Activated CD8-positive, alpha-beta T cell treated with anti-CD3 and anti-CD28 coated beads, Interleukin-2, amount 10 ng/mL, durations not matched to agents 7 days and 5 days (primary cell): ENCODE measurements at regions not wholly inside any gene's neighbourhood (a gene's known extent, or its start where the extent isn't known, plus 50 kb on each side); places are given as distances from the start of the nearest gene placed in this dataset.

ENCODE experiments used
- ATAC-seq: fragments of 150-1000 bp; cut with Tn5 transposase; one replicate; pipeline ENCODE4 v1.10.0; 2021; ENCODE audit warnings: moderate library complexity
- CTCF ChIA-PET: fragments of 350-600 bp; sonication (Branson Sonifier 250); formaldehyde crosslinking; loops from one replicate; lab custom pipeline; 2021; ENCODE audit warnings: antibody characterized with exemption; lab: Charles Lee
- POLR2A ChIA-PET: fragments of 350-600 bp; sonication (Branson Sonifier 250); formaldehyde crosslinking; loops from one replicate; lab custom pipeline; 2021; ENCODE audit warnings: antibody characterized with exemption; lab: Charles Lee
- DNase-seq: peaks from one replicate; pipeline ENCODE4 v3.0.0-alpha.2; 2020
- H3K27ac Mint-ChIP-seq: one replicate; pipeline ENCODE4 v1.8.0; 2021; ENCODE audit warnings: mild to moderate bottlenecking, mixed read lengths
- H3K27me3 Mint-ChIP-seq: one replicate; pipeline ENCODE4 v1.8.0; 2021; ENCODE audit warnings: low read depth, mixed read lengths
- H3K36me3 Mint-ChIP-seq: one replicate; pipeline ENCODE4 v1.8.0; 2021; ENCODE audit warnings: low read depth, mixed read lengths
- H3K4me1 Mint-ChIP-seq: one replicate; pipeline ENCODE4 v1.8.0; 2021; ENCODE audit warnings: low read depth, mixed read lengths
- H3K4me3 Mint-ChIP-seq: one replicate; pipeline ENCODE4 v1.8.0; 2021; ENCODE audit warnings: mild to moderate bottlenecking, mixed read lengths
- H3K9me3 Mint-ChIP-seq: one replicate; pipeline ENCODE4 v1.8.0; 2022; ENCODE audit warnings: mixed read lengths; ENCODE audit not compliant: insufficient read depth

DNA sequence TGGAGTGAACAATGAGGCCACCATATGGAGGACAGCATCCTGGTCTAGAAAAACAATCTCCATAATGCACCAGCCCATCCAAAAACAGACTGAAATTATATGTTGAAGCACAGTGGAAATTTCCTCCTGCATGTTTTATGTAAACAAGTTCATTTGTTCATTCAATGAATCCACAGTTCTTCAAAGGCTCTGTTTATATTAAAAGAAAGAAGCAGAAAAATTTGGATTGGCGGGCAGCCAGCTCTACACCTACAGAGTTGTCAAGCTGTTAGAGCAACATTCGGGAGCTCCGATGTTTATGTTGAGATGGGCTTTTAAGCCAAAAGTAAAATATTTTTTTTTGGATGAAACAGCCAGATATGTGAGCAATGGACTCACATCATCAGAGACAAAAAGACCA, 395.3 kb upstream of the SULF2 start:
- Mint-ChIP-seq H3K4me1 (no peaks in the 10 kb centered on the region), H3K27me3 (no peaks in the 10 kb centered on the region), H3K9me3 (no peaks in the 10 kb centered on the region), H3K4me3 (no peak overlapping the region), H3K27ac (no peak overlapping the region), H3K36me3 (no peaks in the 10 kb centered on the region)
- ATAC-seq (no peak), DNase-seq (no peak)
- ChIA-PET CTCF (no interaction called here), POLR2A (no interaction called here)

DNA sequence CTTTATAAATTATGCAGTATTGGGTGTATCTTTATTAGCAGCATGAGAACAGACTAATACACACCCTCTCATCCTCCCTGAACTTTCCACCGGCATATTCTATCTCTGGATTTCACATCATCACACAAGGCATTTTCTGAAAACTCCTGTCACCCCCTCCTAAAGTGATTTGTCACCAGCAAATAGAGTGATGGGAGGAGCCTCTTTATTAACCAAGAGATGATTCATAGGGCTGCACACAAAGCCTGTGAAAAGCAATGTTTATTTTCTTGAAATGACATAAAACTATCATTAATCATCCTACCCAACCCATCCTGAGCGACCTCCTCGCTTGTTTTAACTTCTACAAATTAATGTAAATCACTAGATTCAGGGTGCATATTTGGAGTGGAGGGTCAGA, 394.7 kb upstream of the SULF2 start:
- H3K9me3 Mint-ChIP-seq: no peaks in the 10 kb centered on the region
- no peaks in the 10 kb centered on the region for H3K27me3 Mint-ChIP-seq
- ATAC-seq (no peak), DNase-seq (no peak)
- H3K27ac Mint-ChIP-seq: no peak overlapping the region
- H3K4me1 Mint-ChIP-seq: no peaks in the 10 kb centered on the region
- H3K4me3 Mint-ChIP-seq: no peak overlapping the region
- no peaks in the 10 kb centered on the region for H3K36me3 Mint-ChIP-seq
- POLR2A ChIA-PET: no interaction called here
- CTCF ChIA-PET: no interaction called here

GRCh38 chr20:48178633-48179032, 393.4 kb upstream of the SULF2 start:
- H3K4me3 Mint-ChIP-seq: no peak overlapping the region
- no peaks in the 10 kb centered on the region for H3K4me1 Mint-ChIP-seq
- no peak for ATAC-seq
- H3K9me3 Mint-ChIP-seq: no peaks in the 10 kb centered on the region
- no peak for DNase-seq
- no peak overlapping the region for H3K27ac Mint-ChIP-seq
- CTCF ChIA-PET: interaction anchor here (1.2 kb wide), 1 partner anchor 11 kb away, joined by 3 read pairs; no protein-coding TSS in a partner anchor
- H3K36me3 Mint-ChIP-seq: no peaks in the 10 kb centered on the region
- POLR2A ChIA-PET: no interaction called here
- no peaks in the 10 kb centered on the region for H3K27me3 Mint-ChIP-seq

DNA sequence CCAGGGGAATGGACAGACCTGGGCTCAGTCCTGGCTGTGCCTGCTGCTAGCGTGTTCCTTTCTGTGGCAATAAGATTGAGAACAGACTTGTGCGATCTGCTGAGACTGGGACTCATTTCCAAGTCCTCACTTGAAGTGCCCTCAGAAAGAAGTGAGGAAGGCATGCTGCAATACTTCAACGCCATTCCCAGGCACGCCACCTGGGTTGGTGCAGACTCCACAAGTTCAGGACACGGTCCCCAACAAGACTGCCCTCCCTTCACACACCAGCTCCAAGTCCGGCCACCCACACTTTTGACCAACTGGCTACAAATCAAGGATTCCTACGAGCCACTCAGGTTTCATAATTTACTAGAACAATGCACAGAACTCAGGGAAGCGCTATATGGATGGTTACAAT, 391.8 kb upstream of the SULF2 start:
- Mint-ChIP-seq H3K36me3 (no peaks in the 10 kb centered on the region), H3K27ac (no peak overlapping the region), H3K27me3 (no peaks in the 10 kb centered on the region), H3K4me3 (no peak overlapping the region), H3K4me1 (no peaks in the 10 kb centered on the region), H3K9me3 (no peaks in the 10 kb centered on the region)
- no peak for DNase-seq
- ChIA-PET CTCF (no interaction called here), POLR2A (no interaction called here)
- ATAC-seq: no peak

DNA sequence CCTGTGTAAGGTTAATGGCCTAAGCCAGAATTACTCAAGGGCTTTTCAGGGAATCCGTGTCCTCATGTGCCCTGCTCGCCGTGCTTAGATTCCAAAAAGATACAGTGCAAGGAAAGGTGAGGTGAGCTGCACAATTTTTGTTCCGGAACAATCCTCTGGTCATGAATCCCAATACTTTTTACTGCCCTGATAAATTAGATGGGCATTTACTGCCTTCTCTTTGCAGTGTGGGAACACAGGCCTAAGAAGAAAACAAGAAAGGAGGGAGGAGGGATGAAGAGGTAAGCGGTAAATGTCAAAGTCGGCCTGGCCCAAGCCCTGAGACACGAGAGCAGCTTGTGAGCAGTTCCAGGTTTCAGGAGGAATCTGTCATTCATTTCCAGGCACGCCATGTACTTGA, 390.9 kb upstream of the SULF2 start:
- ATAC-seq (no peak), DNase-seq (no peak)
- Mint-ChIP-seq H3K27me3 (no peaks in the 10 kb centered on the region), H3K9me3 (no peaks in the 10 kb centered on the region), H3K36me3 (no peaks in the 10 kb centered on the region), H3K4me3 (no peak overlapping the region), H3K4me1 (no peaks in the 10 kb centered on the region), H3K27ac (no peak overlapping the region)
- ChIA-PET CTCF (no interaction called here), POLR2A (no interaction called here)

DNA sequence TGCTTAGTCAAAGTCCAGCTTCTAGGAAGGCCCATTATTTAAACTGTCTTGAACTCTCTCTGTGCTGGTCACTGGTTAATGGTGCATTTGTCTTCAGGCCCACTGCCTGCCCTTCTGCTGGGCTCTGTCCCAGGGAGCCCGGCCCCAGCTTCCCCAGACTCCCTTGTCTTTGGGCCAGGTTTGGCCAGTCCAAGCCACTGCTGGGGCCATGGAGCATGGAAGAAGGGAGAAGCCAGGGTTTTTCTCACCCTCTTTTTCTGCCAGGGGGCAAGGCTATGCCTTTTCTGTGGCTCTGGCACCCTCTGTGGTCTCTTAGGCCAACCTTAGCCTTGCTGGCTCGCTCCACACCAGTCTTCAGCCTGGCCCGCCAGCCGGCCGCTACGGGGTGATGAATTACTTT, 390.0 kb upstream of the SULF2 start:
- ATAC-seq (no peak), DNase-seq (no peak)
- Mint-ChIP-seq H3K4me3 (no peak overlapping the region), H3K27me3 (no peaks in the 10 kb centered on the region), H3K4me1 (no peaks in the 10 kb centered on the region), H3K27ac (no peak overlapping the region), H3K9me3 (no peaks in the 10 kb centered on the region), H3K36me3 (no peaks in the 10 kb centered on the region)
- CTCF ChIA-PET: no interaction called here
- POLR2A ChIA-PET: no interaction called here

- ChIA-PET CTCF (no interaction called here), POLR2A (no interaction called here)
- H3K27me3 Mint-ChIP-seq: no peaks in the 10 kb centered on the region
- H3K4me1 Mint-ChIP-seq: no peaks in the 10 kb centered on the region
- no peak for ATAC-seq
- no peak overlapping the region for H3K4me3 Mint-ChIP-seq
- no peak for DNase-seq
- H3K9me3 Mint-ChIP-seq: no peaks in the 10 kb centered on the region
- no peak overlapping the region for H3K27ac Mint-ChIP-seq
- no peaks in the 10 kb centered on the region for H3K36me3 Mint-ChIP-seq
Measured at GRCh38 chr20:48172357-48172702, 387.0 kb upstream of the SULF2 start.

DNA sequence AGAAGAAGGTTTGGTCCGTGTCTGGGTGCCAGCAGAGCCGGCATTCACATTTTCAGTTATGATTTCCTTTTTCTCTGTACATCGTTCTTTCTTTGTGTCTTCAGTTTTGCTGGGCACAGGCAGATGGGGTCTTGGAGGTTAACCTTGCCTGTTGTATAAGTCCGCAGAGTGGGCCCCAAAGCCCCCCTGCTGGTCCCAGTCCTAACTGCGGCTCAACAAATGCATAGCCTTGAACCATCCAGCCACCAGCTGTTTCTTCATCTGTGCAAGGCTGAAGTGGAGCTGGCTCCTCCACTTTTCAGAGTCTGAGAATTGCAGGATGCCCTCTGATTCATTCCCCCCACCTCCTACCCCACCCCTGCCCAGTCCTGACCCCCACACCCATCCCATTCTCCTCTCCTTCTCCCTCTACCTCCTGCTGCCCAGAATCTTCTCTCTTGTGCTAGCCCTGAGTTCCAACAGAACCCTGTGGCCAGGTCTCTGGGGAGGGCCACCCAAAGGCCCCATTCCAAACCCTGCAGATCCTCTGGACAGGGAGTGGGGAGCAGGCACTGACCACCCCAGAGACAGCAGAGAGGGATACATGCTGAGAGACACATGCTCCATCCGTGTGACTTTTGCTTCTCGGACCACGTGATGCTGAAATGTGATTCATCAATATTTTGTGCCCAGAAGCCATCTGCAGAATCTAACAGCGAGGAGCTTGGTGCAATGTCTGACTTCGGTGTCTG, 386.5 kb upstream of the SULF2 start:
- Mint-ChIP-seq H3K4me1 (no peaks in the 10 kb centered on the region), H3K9me3 (no peaks in the 10 kb centered on the region), H3K36me3 (no peaks in the 10 kb centered on the region), H3K27ac (no peak overlapping the region), H3K4me3 (no peak overlapping the region), H3K27me3 (no peaks in the 10 kb centered on the region)
- ATAC-seq (no peak), DNase-seq (no peak)
- ChIA-PET CTCF (no interaction called here), POLR2A (no interaction called here)

- no peaks in the 10 kb centered on the region for H3K27me3 Mint-ChIP-seq
- no peak for DNase-seq
- ChIA-PET CTCF (no interaction called here), POLR2A (no interaction called here)
- H3K4me1 Mint-ChIP-seq: no peaks in the 10 kb centered on the region
- H3K9me3 Mint-ChIP-seq: no peaks in the 10 kb centered on the region
- H3K4me3 Mint-ChIP-seq: no peak overlapping the region
- ATAC-seq: no peak
- no peaks in the 10 kb centered on the region for H3K36me3 Mint-ChIP-seq
- no peak overlapping the region for H3K27ac Mint-ChIP-seq
Measured at GRCh38 chr20:48171071-48171470, 385.8 kb upstream of the SULF2 start.

GRCh38 chr20:48170625-48171024, 385.3 kb upstream of the SULF2 start:
- DNase-seq: no peak
- ChIA-PET POLR2A (no interaction called here), CTCF (no interaction called here)
- H3K4me1 Mint-ChIP-seq: no peaks in the 10 kb centered on the region
- no peaks in the 10 kb centered on the region for H3K9me3 Mint-ChIP-seq
- no peak for ATAC-seq
- no peak overlapping the region for H3K4me3 Mint-ChIP-seq
- H3K36me3 Mint-ChIP-seq: no peaks in the 10 kb centered on the region
- H3K27me3 Mint-ChIP-seq: no peaks in the 10 kb centered on the region
- no peak overlapping the region for H3K27ac Mint-ChIP-seq

- ATAC-seq (no peak), DNase-seq (no peak)
- ChIA-PET CTCF (no interaction called here), POLR2A (no interaction called here)
- no peaks in the 10 kb centered on the region for H3K9me3 Mint-ChIP-seq
- H3K27me3 Mint-ChIP-seq: no peaks in the 10 kb centered on the region
- no peak overlapping the region for H3K27ac Mint-ChIP-seq
- H3K4me1 Mint-ChIP-seq: no peaks in the 10 kb centered on the region
- H3K36me3 Mint-ChIP-seq: no peaks in the 10 kb centered on the region
- no peak overlapping the region for H3K4me3 Mint-ChIP-seq
Measured at GRCh38 chr20:48169650-48170225, 384.5 kb upstream of the SULF2 start.

GRCh38 chr20:48166082-48166835, 381.0 kb upstream of the SULF2 start:
- ATAC-seq (no peak), DNase-seq (no peak)
- Mint-ChIP-seq H3K36me3 (no peaks in the 10 kb centered on the region), H3K27me3 (peaks cover 3% of the 10 kb centered on the region), H3K9me3 (no peaks in the 10 kb centered on the region), H3K4me1 (no peaks in the 10 kb centered on the region), H3K4me3 (no peak overlapping the region), H3K27ac (no peak overlapping the region)
- ChIA-PET CTCF (no interaction called here), POLR2A (no interaction called here)
